DOHH2 (cell line): ENCODE measurements at regions not wholly inside any gene's neighbourhood (a gene's known extent, or its start where the extent isn't known, plus 50 kb on each side); places are given as distances from the start of the nearest gene placed in this dataset.

Experiments used
- H3F3A ChIP-seq: fragments of 200-600 bp; sonication (generic), shearing (Covaris generic); 2 replicates; pipeline ENCODE4 v1.6.0; 2016; ENCODE audit warnings: antibody characterized with exemption, mild to moderate bottlenecking; ENCODE audit not compliant: control insufficient read depth, insufficient read depth
- H3K27ac ChIP-seq: fragments of 200-600 bp; sonication (generic); 2 replicates; pipeline ENCODE4 v1.5.1; 2014; ENCODE audit warnings: low read depth, mild to moderate bottlenecking, low read length, moderate library complexity
- H3K27me3 ChIP-seq: fragments of 200-600 bp; sonication (generic); 2 replicates; pipeline ENCODE4 v1.6.1; 2014; ENCODE audit warnings: mild to moderate bottlenecking, low read length, mixed read lengths; ENCODE audit not compliant: control insufficient read depth
- H3K36me3 ChIP-seq: fragments of 200-600 bp; sonication (generic); 2 replicates; pipeline ENCODE4 v1.6.1; 2014; ENCODE audit warnings: mild to moderate bottlenecking, low read length, moderate library complexity, mixed read lengths; ENCODE audit not compliant: control insufficient read depth
- H3K4me1 ChIP-seq: fragments of 200-600 bp; sonication (generic); 2 replicates; pipeline ENCODE4 v1.6.1; 2014; ENCODE audit warnings: mild to moderate bottlenecking, low read length, mixed read lengths; ENCODE audit not compliant: control insufficient read depth
- H3K4me2 ChIP-seq: fragments of 200-600 bp; sonication (generic); 2 replicates; pipeline ENCODE4 v1.6.0; 2014; ENCODE audit warnings: mild to moderate bottlenecking, low read length, moderate library complexity
- H3K4me3 ChIP-seq: fragments of 200-600 bp; sonication (generic); 2 replicates; pipeline ENCODE4 v1.5.1; 2014; ENCODE audit warnings: mild to moderate bottlenecking, low read length, mixed read lengths
- H3K79me2 ChIP-seq: fragments of 200-600 bp; sonication (generic); 2 replicates; pipeline ENCODE4 v1.6.1; 2014; ENCODE audit warnings: mild to moderate bottlenecking, low read length, mixed read lengths; ENCODE audit not compliant: control insufficient read depth
- H3K9me2 ChIP-seq: fragments of 200-600 bp; sonication (generic); replicated peaks from 2 replicates; pipeline ENCODE4 v1.6.1; 2014; ENCODE audit warnings: mild to moderate bottlenecking, low read length, mixed read lengths; ENCODE audit not compliant: control insufficient read depth
- H3K9me3 ChIP-seq: fragments of 200-600 bp; sonication (generic); 2 replicates; pipeline ENCODE4 v1.6.1; 2014; ENCODE audit warnings: antibody characterized with exemption, low read length, mixed read lengths; ENCODE audit not compliant: control insufficient read depth, insufficient read depth
- H4K20me1 ChIP-seq: fragments of 200-600 bp; sonication (generic); 2 replicates; pipeline ENCODE4 v1.6.0; 2014; ENCODE audit warnings: low read depth, mild to moderate bottlenecking, antibody characterized with exemption, low read length, moderate library complexity; ENCODE audit not compliant: control insufficient read depth, insufficient read depth
- EZH2phosphoT487 ChIP-seq: fragments of 200-600 bp; sonication (generic); IDR thresholded peaks from 2 replicates; pipeline ENCODE4 v1.6.1; 2017; ENCODE audit warnings: borderline replicate concordance, mild to moderate bottlenecking, antibody characterized with exemption, low read length, moderate library complexity, mixed read lengths
- TF ChIP-seq, protein P1 (sequence below): fragments of 200-600 bp; sonication (generic); IDR thresholded peaks from one replicate; pipeline ENCODE4 v1.5.1; 2014; ENCODE audit warnings: antibody characterized with exemption, mild to moderate bottlenecking, low read depth, low read length; ENCODE audit not compliant: poor library complexity, severe bottlenecking

DNA sequence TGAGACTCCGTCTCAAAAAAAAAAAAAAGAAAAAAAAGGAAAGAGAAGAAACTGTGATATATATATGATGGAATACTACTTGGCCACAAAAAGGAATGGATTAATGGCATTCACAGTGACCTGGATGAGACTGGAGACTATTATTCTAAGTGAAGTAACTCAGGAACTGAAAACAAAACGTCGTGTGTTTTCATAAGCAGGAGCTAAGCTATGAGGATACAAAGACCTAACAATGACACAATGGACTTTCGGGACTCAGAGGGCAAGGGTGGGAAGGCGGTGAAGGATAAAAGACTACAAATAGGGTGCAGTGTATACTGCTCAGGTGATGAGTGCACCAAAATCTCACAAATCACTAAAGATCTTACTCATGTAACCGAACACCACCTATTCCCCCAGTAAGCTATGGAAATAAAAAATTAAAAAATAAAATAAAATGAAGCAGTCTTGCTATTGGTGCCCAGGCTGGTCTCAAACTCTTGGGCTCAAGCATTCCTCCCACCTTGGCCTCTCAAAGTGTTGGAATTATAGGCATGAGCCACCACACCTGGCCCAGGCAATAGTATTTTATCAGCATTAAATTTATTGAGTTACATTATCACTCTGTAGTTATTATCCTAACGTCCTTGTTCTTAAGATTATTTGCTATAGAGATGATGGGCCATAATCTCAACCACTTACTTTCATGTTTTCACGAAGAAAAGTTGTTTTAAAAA, 71.5 kb upstream of the GPBP1 start:
- H3K4me2 ChIP-seq, result no peak overlapping the region
- peaks cover 7% of the 10 kb centered on the region for H3K9me3 ChIP-seq
- no peaks in the 10 kb centered on the region for H3K4me1 ChIP-seq
- no peaks in the 10 kb centered on the region for H4K20me1 ChIP-seq
- TF ChIP-seq EZH2phosphoT487, result no peak
- TF ChIP-seq, protein P1, sequence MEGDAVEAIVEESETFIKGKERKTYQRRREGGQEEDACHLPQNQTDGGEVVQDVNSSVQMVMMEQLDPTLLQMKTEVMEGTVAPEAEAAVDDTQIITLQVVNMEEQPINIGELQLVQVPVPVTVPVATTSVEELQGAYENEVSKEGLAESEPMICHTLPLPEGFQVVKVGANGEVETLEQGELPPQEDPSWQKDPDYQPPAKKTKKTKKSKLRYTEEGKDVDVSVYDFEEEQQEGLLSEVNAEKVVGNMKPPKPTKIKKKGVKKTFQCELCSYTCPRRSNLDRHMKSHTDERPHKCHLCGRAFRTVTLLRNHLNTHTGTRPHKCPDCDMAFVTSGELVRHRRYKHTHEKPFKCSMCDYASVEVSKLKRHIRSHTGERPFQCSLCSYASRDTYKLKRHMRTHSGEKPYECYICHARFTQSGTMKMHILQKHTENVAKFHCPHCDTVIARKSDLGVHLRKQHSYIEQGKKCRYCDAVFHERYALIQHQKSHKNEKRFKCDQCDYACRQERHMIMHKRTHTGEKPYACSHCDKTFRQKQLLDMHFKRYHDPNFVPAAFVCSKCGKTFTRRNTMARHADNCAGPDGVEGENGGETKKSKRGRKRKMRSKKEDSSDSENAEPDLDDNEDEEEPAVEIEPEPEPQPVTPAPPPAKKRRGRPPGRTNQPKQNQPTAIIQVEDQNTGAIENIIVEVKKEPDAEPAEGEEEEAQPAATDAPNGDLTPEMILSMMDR, result no peak
- H3F3A ChIP-seq, result no peaks in the 10 kb centered on the region
- H3K27ac ChIP-seq, result no peak overlapping the region
- no peaks in the 10 kb centered on the region for H3K36me3 ChIP-seq
- no peak overlapping the region for H3K4me3 ChIP-seq
- H3K27me3 ChIP-seq, result no peaks in the 10 kb centered on the region
- H3K9me2 ChIP-seq, result no peaks in the 10 kb centered on the region
- H3K79me2 ChIP-seq, result no peaks in the 10 kb centered on the region

DNA sequence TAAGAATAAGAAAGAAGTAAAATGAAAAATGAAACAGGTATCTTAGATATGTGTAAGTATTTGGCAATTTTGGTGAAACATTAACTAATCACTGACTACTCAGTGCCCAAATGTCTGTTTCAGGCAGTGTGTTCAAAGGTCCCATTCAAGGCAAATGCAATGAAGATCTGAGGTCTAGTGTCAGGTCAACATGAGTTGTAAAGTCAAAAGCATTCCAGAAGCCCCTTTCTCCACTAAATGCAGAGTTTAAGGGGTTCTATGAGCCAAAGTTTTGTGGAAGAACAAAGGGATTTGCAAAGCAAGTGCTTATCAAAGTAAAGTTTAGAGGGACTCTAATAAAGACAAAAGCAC, 71.0 kb upstream of the GPBP1 start:
- Histone ChIP-seq H3F3A (no peaks in the 10 kb centered on the region), H3K9me2 (no peaks in the 10 kb centered on the region), H3K4me1 (no peaks in the 10 kb centered on the region), H3K79me2 (no peaks in the 10 kb centered on the region), H3K27ac (no peak overlapping the region), H3K4me3 (no peak overlapping the region), H3K27me3 (no peaks in the 10 kb centered on the region), H4K20me1 (no peaks in the 10 kb centered on the region), H3K36me3 (no peaks in the 10 kb centered on the region), H3K4me2 (no peak overlapping the region), H3K9me3 (peaks cover 2% of the 10 kb centered on the region; the same call in 1 of the 2 replicates)
- no peak for TF ChIP-seq EZH2phosphoT487
- TF ChIP-seq, protein P1, result no peak

DNA sequence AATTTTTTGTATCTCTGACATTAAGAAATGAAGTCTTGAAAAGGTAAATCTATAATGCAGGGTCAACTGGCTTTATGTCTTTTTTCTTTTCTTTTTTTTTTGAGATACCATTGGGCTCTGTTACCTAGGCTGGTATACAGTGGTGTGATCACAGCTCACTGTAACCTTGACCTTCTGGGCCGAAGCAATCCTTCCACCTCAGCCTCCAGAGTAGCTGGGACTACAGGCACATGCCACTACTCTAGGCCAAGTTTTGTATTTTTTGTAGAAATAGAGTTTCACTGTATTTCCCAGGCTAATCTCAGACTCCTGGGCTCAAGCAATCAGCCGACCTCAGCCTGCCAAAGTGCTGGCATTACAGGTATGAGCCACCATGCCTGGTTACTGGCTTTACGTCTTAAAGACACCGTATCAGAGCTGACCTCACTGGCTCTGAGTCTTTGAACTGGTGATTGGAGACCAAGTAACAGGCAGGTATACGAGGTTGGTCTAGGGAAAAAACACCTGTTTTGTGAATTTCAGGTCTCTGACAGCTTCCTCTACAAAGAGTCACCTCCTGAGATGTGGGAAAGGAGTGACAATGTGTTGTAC, 70.4 kb upstream of the GPBP1 start:
- Histone ChIP-seq H3K4me2 (no peak overlapping the region), H3K4me1 (no peaks in the 10 kb centered on the region), H3K9me3 (no peaks in the 10 kb centered on the region), H3K36me3 (no peaks in the 10 kb centered on the region), H3F3A (no peaks in the 10 kb centered on the region), H4K20me1 (no peaks in the 10 kb centered on the region), H3K4me3 (no peak overlapping the region), H3K27me3 (no peaks in the 10 kb centered on the region), H3K9me2 (no peaks in the 10 kb centered on the region), H3K79me2 (no peaks in the 10 kb centered on the region), H3K27ac (no peak overlapping the region)
- TF ChIP-seq, protein P1, result no peak
- no peak for TF ChIP-seq EZH2phosphoT487
